DOHH2 (cell line): ENCODE measurements at regions not wholly inside any gene's neighbourhood (a gene's known extent, or its start where the extent isn't known, plus 50 kb on each side); places are given as distances from the start of the nearest gene placed in this dataset.

Source experiments
- H3F3A ChIP-seq: fragments of 200-600 bp; sonication (generic), shearing (Covaris generic); 2 replicates; pipeline ENCODE4 v1.6.0; 2016; ENCODE audit warnings: antibody characterized with exemption, mild to moderate bottlenecking; ENCODE audit not compliant: control insufficient read depth, insufficient read depth
- H3K27ac ChIP-seq: fragments of 200-600 bp; sonication (generic); 2 replicates; pipeline ENCODE4 v1.5.1; 2014; ENCODE audit warnings: low read depth, mild to moderate bottlenecking, low read length, moderate library complexity
- H3K27me3 ChIP-seq: fragments of 200-600 bp; sonication (generic); 2 replicates; pipeline ENCODE4 v1.6.1; 2014; ENCODE audit warnings: mild to moderate bottlenecking, low read length, mixed read lengths; ENCODE audit not compliant: control insufficient read depth
- H3K36me3 ChIP-seq: fragments of 200-600 bp; sonication (generic); 2 replicates; pipeline ENCODE4 v1.6.1; 2014; ENCODE audit warnings: mild to moderate bottlenecking, low read length, moderate library complexity, mixed read lengths; ENCODE audit not compliant: control insufficient read depth
- H3K4me1 ChIP-seq: fragments of 200-600 bp; sonication (generic); 2 replicates; pipeline ENCODE4 v1.6.1; 2014; ENCODE audit warnings: mild to moderate bottlenecking, low read length, mixed read lengths; ENCODE audit not compliant: control insufficient read depth
- H3K4me2 ChIP-seq: fragments of 200-600 bp; sonication (generic); 2 replicates; pipeline ENCODE4 v1.6.0; 2014; ENCODE audit warnings: mild to moderate bottlenecking, low read length, moderate library complexity
- H3K4me3 ChIP-seq: fragments of 200-600 bp; sonication (generic); 2 replicates; pipeline ENCODE4 v1.5.1; 2014; ENCODE audit warnings: mild to moderate bottlenecking, low read length, mixed read lengths
- H3K79me2 ChIP-seq: fragments of 200-600 bp; sonication (generic); 2 replicates; pipeline ENCODE4 v1.6.1; 2014; ENCODE audit warnings: mild to moderate bottlenecking, low read length, mixed read lengths; ENCODE audit not compliant: control insufficient read depth
- H3K9me2 ChIP-seq: fragments of 200-600 bp; sonication (generic); replicated peaks from 2 replicates; pipeline ENCODE4 v1.6.1; 2014; ENCODE audit warnings: mild to moderate bottlenecking, low read length, mixed read lengths; ENCODE audit not compliant: control insufficient read depth
- H3K9me3 ChIP-seq: fragments of 200-600 bp; sonication (generic); 2 replicates; pipeline ENCODE4 v1.6.1; 2014; ENCODE audit warnings: antibody characterized with exemption, low read length, mixed read lengths; ENCODE audit not compliant: control insufficient read depth, insufficient read depth
- H4K20me1 ChIP-seq: fragments of 200-600 bp; sonication (generic); 2 replicates; pipeline ENCODE4 v1.6.0; 2014; ENCODE audit warnings: low read depth, mild to moderate bottlenecking, antibody characterized with exemption, low read length, moderate library complexity; ENCODE audit not compliant: control insufficient read depth, insufficient read depth
- EZH2phosphoT487 ChIP-seq: fragments of 200-600 bp; sonication (generic); IDR thresholded peaks from 2 replicates; pipeline ENCODE4 v1.6.1; 2017; ENCODE audit warnings: borderline replicate concordance, mild to moderate bottlenecking, antibody characterized with exemption, low read length, moderate library complexity, mixed read lengths
- TF ChIP-seq, protein P1 (sequence below): fragments of 200-600 bp; sonication (generic); IDR thresholded peaks from one replicate; pipeline ENCODE4 v1.5.1; 2014; ENCODE audit warnings: antibody characterized with exemption, mild to moderate bottlenecking, low read depth, low read length; ENCODE audit not compliant: poor library complexity, severe bottlenecking

GRCh38 chr14:97539411-97539795 is 742.2 kb downstream of the VRK1 start:
- no peak overlapping the region for H3K4me2 ChIP-seq
- no peaks in the 10 kb centered on the region for H3K9me3 ChIP-seq
- H3F3A ChIP-seq, result no peaks in the 10 kb centered on the region
- H3K79me2 ChIP-seq, result no peaks in the 10 kb centered on the region
- no peak overlapping the region for H3K27ac ChIP-seq
- no peaks in the 10 kb centered on the region for H3K36me3 ChIP-seq
- H3K9me2 ChIP-seq, result no peaks in the 10 kb centered on the region
- no peaks in the 10 kb centered on the region for H3K4me1 ChIP-seq
- no peaks in the 10 kb centered on the region for H3K27me3 ChIP-seq
- TF ChIP-seq EZH2phosphoT487, result no peak
- TF ChIP-seq, protein P1, sequence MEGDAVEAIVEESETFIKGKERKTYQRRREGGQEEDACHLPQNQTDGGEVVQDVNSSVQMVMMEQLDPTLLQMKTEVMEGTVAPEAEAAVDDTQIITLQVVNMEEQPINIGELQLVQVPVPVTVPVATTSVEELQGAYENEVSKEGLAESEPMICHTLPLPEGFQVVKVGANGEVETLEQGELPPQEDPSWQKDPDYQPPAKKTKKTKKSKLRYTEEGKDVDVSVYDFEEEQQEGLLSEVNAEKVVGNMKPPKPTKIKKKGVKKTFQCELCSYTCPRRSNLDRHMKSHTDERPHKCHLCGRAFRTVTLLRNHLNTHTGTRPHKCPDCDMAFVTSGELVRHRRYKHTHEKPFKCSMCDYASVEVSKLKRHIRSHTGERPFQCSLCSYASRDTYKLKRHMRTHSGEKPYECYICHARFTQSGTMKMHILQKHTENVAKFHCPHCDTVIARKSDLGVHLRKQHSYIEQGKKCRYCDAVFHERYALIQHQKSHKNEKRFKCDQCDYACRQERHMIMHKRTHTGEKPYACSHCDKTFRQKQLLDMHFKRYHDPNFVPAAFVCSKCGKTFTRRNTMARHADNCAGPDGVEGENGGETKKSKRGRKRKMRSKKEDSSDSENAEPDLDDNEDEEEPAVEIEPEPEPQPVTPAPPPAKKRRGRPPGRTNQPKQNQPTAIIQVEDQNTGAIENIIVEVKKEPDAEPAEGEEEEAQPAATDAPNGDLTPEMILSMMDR, result no peak
- H3K4me3 ChIP-seq, result no peak overlapping the region
- H4K20me1 ChIP-seq, result no peaks in the 10 kb centered on the region

DNA sequence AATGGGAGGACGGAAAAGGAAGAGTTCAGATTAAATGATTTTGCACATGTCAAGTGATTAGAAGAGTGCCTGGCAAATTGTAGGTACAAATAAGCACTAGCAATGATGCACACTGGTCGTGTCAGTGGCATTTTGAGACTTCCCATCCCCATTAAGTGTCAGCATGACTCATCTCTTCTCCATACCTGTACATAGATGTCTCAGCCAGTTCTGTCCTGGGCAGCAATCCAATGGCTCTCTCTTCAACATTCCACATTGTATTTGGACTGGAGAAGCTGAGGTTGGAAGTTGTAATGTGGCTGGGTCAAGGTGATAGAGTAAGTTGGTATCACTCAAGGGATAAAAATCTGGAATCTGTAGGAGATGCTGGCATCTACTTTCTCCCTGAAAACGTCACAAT is 742.7 kb downstream of the VRK1 start:
- Histone ChIP-seq H3K9me3 (no peaks in the 10 kb centered on the region), H3F3A (no peaks in the 10 kb centered on the region), H3K79me2 (no peaks in the 10 kb centered on the region), H4K20me1 (no peaks in the 10 kb centered on the region), H3K36me3 (no peaks in the 10 kb centered on the region), H3K27me3 (no peaks in the 10 kb centered on the region), H3K4me3 (no peak overlapping the region), H3K9me2 (no peaks in the 10 kb centered on the region), H3K4me1 (no peaks in the 10 kb centered on the region), H3K27ac (no peak overlapping the region), H3K4me2 (no peak overlapping the region)
- TF ChIP-seq, protein P1, result no peak
- no peak for TF ChIP-seq EZH2phosphoT487

GRCh38 chr14:97543221-97543620 is 746.0 kb downstream of the VRK1 start:
- no peak overlapping the region for H3K4me2 ChIP-seq

More at GRCh38 chr14:97543221-97543620, 746.0 kb downstream of the VRK1 start:
- Histone ChIP-seq H3K27me3 (no peaks in the 10 kb centered on the region), H4K20me1 (no peaks in the 10 kb centered on the region), H3F3A (no peaks in the 10 kb centered on the region), H3K27ac (no peak overlapping the region), H3K36me3 (no peaks in the 10 kb centered on the region), H3K4me1 (no peaks in the 10 kb centered on the region), H3K9me2 (no peaks in the 10 kb centered on the region), H3K79me2 (no peaks in the 10 kb centered on the region), H3K9me3 (no peaks in the 10 kb centered on the region), H3K4me3 (no peak overlapping the region)
- TF ChIP-seq EZH2phosphoT487, result no peak
- TF ChIP-seq, protein P1, result no peak
